ENCODE measurements at regions not wholly inside any gene's neighbourhood (a gene's known extent, or its start where the extent isn't known, plus 50 kb on each side); places are given as distances from the start of the nearest gene placed in this dataset.

DNA sequence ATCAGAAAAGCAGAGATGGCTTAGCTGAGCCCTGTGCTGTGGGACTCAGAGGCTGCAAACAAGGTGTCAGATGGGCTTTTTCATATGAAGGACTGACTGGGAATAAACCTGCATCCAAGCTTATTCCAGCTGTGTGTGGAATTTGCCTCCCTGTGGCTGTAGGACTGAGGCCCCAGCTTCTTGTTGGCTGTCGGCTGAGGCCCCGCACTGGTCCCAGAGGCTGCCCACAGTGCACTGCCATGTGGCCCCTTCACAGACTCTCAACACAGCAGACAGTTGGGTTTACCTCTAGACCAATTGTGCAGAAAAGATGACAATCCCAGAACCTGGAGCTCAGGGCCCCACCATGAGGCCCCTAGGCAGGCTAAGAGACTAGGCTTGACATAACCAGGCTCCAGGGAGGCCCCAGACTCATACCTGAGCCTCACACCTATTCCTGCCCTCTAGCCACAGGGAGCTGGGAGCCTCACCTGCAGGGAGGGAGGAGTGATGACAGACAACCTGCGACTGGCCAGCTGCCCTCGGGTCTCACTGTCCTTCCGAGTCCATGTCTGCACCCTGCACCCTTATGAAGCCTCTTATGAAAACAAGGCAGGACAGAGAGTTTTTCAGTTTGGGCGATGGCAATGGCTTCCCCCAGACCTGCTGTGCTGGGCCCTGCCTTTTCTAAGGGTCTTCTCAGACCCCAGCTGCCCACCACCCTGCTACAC, 615.5 kb downstream of the NPHP4 start:
- CTCF ChIA-PET: interaction anchor here (0.6 kb wide), 1 partner anchor 160 kb away, joined by 3 read pairs; no protein-coding TSS in a partner anchor
- POLR2A ChIA-PET: no interaction called here

DNA sequence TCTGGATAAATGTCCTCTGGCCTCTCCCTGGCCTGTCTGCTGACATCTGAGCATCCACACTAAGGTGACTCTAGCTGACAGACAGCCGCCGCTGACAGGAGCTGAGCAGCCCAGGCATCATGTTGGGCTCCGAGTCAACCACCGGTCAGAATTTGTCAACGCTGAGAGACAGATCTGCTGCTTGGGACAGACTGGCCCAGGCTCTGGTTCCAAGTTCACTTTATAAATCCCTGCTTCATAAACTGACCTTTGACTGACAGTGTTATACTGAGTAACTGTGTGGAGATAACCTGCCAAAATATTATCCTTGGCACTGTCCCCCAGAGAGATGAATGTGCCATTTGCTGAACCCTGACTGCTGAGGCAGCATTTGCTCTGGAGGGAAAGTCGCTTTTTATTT, 616.7 kb downstream of the NPHP4 start:
- POLR2A ChIA-PET: no interaction called here
- CTCF ChIA-PET: no interaction called here

DNA sequence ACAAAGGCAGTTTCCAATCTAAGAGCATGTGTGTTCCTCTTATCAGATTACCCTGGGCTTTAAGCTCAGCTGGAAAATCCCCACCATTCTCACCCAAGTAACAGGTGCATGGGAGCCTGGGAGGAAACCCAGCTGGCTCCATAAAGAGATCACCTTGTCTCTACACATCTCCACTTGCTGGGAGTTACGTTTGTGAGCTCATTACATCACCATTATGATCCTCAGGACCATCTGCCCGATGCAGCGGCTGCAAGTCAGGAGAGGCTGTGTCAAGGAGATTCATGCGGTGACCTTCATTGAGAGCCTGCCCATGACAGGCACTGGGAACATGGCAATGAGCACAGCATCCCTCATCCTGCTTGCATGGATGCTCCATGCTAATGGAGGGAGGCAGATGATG, 618.0 kb downstream of the NPHP4 start:
- POLR2A ChIA-PET: no interaction called here

DNA sequence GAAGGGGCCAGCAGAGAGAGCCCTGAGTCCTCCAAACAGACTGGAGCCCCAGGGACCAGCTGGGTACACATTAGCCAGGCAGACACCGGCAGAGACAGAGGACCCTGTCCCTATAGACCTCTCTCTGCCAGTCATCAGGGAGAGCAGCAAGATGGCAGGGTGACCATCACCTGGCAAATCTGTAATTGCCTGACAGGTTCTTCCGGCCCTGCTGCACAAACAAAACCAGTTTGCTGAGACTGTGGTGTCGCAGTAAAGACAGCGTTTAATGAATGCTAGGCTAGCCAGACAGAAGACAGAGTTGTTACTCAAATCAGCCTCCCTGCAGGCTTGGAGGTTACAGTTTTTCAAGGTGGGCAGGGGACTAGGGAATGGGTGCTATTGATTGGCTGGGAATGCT, 618.9 kb downstream of the NPHP4 start:
- POLR2A ChIA-PET: no interaction called here
- CTCF ChIA-PET: no interaction called here

More for the DNA sequence above, 618.0 kb downstream of the NPHP4 start:
- CTCF ChIA-PET: no interaction called here

DNA sequence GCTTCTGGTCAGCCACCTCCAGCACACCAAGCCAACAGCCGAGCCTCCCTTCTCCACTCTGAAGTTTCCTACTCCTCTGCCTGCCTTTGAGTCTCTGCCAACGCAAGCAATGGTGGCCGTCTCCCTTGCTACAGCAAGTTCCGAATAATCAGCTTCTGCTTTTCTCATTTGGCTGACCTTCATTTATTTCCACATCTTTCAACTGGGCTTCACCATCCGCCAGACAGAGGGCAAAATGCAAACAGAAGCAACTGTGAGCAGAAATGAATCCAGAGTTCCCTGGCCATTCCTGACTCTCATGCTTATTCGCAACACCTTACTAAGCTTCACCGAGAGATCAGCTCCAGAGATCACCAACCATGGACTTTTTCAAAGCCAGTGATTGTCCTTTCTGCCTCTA, 621.0 kb downstream of the NPHP4 start:
- POLR2A ChIA-PET: no interaction called here
- CTCF ChIA-PET: interaction anchor here (1.0 kb wide), 1 partner anchor 24 kb away, joined by 3 read pairs; no protein-coding TSS in a partner anchor

DNA sequence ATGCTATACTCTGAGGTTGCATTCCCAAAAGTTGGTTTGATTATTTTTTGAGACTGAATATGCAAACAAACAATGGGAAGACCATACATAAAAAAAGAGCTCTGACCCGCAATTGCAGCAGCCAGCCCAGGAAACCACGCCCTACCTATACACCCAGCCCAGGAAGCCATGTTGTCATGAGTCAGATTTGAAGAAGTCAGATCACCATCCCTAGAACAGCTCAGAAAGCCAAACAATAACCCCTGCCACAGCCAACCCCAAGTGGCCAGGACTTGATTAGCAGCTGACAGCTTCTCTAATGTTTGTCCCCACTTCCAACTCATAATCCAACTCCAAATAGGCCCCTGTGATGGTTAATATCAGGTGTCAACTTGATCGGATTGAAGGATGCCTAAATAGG, 621.9 kb downstream of the NPHP4 start:
- POLR2A ChIA-PET: no interaction called here
- CTCF ChIA-PET: interaction anchor here (1.0 kb wide), 1 partner anchor 23 kb away, joined by 3 read pairs; no protein-coding TSS in a partner anchor

DNA sequence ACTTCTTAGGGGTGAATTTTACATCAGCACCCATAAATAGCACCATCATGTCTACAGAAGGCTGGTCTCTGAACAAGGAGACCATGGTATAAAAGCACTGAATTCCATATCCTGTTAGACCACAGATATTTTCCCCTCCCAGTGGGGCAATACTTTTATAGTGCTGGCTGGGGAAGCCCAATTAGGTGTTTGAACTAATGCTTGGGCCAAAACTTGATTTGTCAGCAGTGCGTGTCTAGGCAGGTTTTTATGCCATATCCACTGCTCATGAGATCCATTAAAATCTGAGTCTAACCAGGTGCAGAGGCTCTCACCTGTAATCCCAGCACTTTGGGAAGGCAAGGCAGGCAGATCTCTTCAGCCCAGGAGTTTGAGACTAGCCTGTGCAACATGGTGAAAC, 623.0 kb downstream of the NPHP4 start:
- ChIA-PET CTCF (no interaction called here), POLR2A (no interaction called here)

DNA sequence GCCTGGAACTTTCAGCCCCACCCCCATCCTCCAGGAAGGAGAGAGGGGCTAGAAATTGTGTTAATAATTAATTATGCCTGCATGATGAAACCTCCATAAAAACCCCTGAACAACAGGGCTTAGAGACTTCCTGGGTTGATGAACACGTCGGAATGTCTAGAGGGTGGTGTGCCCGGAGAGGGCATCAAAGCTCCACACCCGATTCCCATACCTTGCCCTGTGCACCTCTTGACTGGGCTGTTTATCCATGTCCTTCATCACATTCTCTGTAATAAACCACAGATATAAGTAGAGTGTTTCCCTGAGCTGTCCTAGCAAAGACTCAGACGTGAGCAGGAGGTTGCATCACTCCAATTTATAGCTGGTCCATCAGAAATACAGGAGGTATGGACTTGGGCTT, 624.0 kb downstream of the NPHP4 start:
- CTCF ChIA-PET: no interaction called here
- POLR2A ChIA-PET: no interaction called here

DNA sequence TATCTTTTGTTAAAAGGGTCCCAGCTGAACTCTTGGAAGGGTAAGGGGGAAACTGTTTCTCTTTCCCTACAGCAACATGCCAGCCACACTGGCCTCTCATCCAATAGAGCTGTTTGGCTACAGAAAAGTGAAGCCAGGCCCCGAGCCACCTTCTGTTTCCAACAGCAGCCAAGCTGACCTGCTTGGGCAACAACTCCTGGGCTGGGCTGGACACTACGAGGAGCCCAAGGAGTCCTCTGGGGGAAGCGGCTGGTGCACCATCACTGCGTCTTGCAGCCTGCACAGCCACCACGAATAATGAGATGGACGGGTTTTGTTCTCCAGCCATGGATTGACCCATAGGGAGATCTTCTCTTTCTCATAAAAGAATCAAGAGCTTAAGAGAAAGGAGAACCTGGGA, 624.9 kb downstream of the NPHP4 start:
- CTCF ChIA-PET: no interaction called here

DNA sequence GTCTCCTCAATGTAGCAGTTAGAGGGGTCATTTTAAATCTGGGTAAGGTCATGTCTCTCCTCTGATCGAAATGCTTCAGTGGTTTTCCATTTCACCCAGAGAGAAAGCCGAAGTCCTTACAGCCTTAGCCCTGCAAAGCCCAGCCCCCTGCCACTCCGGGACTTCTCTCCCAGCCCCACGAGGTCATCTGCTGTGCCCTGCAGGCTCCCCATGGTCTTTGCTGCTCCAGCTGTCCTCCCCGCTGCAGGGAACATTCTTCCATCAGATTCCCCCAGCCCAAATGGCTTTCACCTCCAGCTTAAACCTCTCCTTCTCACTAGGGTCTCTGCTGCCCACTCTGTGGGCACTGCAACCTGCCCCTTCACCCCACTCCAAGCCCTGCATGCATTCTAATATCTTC, 626.5 kb downstream of the NPHP4 start:
- ChIA-PET POLR2A (no interaction called here), CTCF (no interaction called here)

More for the DNA sequence above, 624.9 kb downstream of the NPHP4 start:
- POLR2A ChIA-PET: no interaction called here

DNA sequence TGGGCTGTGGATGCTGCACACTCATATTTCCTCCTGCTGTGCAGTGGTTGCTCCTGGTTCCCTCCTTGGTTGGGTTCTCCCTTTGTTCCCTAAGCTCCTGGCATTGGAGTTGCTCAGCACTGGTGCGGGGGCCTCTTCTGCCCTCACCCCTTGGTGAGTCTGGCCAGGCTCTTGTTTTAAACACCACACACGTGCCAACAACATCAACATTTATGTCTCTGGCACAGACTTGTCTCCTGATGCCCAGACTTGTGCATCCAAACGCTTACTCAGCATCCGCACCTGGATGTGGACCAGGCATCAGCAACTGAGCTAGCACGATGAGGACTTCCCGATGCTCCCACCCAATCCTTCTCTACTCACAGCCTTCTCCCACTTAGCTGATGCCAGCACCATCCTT, 627.6 kb downstream of the NPHP4 start:
- CTCF ChIA-PET: no interaction called here
- POLR2A ChIA-PET: no interaction called here

DNA sequence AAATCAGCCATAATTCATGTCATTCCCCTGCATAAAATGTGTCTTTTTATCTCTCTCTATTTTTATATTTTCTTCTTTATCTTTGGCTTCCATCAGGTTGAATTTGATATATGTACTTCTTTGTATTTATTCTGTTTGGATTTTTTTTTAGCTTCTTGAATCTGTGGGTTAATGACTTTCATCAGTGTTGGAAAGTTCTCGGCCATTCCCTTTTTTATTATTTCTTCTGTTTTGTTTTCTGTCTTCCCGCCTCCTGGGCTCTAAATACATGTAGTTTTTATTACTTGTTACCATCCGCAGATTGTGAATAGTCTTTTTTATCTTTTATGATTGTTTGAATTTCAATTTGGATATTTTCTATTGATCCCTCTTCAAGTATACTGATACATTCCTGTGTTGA, 637.5 kb downstream of the NPHP4 start:
- CTCF ChIA-PET: no interaction called here

DNA sequence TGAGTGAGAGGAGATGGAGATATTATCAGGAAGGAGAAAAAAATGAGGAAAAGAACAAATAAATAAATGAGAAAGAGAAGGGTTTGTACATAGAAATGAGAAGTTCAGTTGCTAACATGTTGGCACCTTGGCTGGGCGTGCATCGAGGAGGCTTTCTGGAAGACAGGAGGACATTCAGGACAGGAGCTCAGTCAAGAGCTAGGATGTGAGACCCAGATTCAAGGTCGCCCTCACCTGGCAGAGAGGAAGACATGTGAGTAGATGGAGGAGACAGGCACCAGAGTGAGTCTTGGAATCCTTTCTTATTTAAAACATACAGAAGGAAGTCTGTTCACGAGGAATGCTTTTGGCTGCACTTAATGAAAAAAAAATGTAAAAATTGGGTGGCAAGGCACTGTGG, 640.9 kb downstream of the NPHP4 start:
- CTCF ChIA-PET: no interaction called here
- POLR2A ChIA-PET: no interaction called here

More for the DNA sequence above, 637.5 kb downstream of the NPHP4 start:
- POLR2A ChIA-PET: no interaction called here

DNA sequence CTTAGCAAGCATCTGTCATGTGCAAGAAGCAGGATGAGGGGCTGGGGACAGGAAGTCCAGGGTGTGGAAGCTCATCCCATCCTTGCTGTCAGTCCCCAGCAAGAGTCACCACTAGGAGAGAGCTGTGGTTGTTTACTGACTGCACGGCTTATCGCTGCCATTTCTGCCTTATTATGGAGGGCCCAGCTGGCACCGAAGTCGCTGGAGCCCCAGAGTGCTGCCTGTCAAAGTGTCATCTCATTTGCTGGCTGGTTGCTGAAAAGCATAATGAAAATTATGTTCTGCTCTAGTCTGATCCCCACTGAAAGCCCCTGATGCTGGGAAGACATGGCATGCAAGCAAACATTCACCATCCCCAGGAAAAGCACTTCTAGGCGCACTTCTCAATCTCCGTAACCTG, 642.7 kb downstream of the NPHP4 start:
- POLR2A ChIA-PET: no interaction called here
- CTCF ChIA-PET: no interaction called here

DNA sequence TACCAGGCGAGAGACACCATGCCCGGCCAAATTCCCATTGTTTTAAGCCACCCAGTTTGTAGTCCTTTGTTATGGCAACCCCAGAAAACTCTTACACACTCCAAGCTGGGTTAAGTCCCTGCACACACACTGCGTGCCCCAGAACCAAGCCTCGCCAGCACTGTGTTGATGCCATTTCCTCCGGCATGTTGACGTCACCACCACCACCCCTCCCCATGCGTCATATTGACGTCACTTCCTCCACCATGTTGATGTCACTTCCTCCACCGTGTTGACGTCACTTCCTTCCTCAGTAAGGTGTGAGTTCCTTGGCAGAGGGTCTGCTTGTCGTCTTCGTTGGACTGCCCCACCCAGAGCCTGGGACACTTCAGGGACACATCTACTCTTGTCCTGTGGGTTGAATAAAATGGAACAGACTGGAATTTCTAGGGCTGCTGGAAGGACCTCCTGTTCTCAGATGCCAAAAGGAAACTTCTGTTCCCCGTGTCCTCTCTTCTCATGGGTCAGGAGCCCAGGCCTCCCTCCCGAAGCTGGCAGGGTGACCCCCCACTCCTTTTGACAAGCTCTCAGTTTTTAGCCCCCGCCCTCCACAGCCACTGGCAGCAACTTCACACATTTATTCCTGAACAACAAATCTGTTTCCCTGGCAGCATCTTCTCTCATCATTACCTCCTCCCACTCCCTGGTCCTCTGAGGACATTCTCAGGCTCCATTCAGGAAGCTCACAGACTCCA, 643.3 kb downstream of the NPHP4 start:
- CTCF ChIA-PET: no interaction called here
- POLR2A ChIA-PET: no interaction called here

DNA sequence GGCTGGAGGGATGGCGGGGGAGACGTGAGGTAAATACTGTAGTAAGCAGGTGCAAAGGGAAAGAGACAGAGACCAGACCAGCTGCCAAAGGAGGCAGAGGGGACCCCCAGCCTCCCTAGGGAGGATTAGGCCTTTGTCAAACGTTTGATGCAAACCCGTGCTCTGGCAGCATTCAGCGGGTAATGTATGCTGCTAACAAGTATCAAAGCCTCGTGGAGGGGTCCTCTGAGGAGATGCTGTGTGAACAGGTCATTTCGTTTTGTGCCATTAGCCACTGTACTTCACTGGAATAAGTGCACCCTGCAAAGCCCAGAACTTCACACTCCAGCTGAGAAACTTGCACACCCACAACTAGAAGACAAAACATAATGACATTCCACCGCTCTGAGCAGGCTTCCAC, 644.5 kb downstream of the NPHP4 start:
- POLR2A ChIA-PET: no interaction called here
- CTCF ChIA-PET: interaction anchor here (0.9 kb wide), 1 partner anchor 23 kb away, joined by 3 read pairs; no protein-coding TSS in a partner anchor

DNA sequence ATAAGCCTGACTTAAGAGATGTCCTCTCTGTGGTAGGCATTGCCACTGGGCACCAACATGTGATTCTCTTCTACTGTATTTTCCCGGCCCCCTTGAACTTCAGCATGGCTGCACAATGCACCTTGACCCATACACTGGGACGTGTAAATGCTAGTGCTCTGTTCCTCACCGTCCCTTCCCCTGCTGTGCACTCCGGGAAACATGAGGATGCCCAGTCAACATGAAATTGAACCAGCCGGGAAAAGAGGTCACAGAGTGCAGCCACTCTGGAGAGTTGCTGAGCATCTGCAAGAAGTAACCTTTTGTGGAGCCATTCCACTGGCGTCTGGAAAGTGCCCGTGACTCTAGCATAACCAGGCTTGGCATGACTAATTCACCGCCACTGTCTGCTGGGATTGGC, 646.7 kb downstream of the NPHP4 start:
- ChIA-PET POLR2A (no interaction called here), CTCF (no interaction called here)

DNA sequence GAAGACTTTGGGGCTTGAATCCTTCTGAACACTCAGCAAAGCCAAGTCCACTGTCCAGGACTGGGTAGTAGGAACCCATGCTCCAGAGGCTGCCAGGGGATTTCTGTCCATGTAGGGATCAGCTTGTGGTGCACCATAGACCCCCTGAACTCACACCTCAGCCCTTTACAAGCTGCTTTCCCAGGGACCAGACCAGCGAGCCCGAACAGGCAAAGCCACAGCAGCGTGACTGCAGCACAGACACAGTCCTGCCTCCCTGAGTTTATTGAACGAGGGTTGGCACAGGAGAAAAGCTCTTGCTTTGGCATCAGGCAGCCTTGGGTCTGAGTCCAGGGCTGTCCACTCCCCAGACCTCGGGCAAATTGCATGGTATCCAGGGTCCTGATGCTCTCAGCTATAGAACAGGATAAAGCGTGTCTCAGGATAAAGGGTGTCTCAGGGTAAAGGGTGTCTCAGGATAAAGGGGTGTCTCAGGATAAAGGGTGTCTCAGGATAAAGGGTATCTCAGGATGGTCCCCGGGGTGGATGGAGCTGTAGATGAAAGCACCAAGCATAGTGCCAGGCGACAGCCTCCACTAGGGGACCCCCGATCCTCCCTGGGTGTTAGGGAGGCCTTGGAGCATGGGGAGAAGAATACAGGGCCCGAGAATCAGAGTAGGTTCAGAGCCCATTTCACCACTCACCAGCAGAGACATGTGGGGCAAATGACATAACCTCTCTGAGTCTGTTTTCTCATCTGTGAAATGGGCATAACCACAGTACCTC, 648.8 kb downstream of the NPHP4 start:
- ChIA-PET CTCF (no interaction called here), POLR2A (no interaction called here)

DNA sequence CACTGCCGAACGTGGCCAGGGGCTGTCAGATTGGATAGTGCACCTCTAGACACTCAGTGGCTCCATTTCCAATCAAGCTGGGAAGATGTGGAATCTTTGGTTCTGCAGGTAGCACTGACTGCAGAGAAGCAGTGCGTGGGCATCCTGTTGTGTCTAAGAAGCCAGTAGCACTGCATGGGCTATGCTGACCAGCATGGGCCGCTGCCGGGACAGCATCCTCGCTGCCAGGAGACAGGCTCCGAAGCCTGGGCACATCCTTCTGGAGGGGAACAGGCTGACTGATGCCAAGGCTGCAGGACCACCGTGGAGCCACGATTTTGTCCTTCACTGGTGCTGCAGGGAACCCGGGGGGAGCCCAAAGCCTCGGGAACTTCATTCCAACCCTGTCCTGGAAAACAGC, 649.4 kb downstream of the NPHP4 start:
- POLR2A ChIA-PET: no interaction called here
- CTCF ChIA-PET: interaction anchor here (1.2 kb wide), 1 partner anchor 46 kb away, joined by 3 read pairs; no protein-coding TSS in a partner anchor

DNA sequence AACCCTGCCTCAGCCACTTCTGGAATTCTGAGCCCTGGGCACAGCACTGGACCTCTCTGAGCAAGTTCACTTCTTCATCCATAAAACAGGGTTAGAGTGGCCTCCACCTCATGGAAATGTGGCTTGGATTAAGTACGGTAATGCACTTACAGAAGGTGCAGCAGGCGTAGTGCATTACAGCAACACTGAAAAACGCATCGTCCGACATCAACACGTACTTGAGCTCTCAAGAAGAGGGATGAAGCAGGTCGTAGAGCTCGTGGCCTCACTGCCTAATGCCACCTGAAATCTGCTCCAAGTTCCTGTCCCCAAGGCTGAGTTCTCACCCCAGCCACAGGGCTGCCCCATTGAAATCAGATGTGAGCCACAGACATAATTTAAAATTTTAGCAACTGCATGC, 650.1 kb downstream of the NPHP4 start:
- ChIA-PET CTCF (interaction anchor here (1.2 kb wide), 1 partner anchor 47 kb away, joined by 3 read pairs; no protein-coding TSS in a partner anchor), POLR2A (no interaction called here)

DNA sequence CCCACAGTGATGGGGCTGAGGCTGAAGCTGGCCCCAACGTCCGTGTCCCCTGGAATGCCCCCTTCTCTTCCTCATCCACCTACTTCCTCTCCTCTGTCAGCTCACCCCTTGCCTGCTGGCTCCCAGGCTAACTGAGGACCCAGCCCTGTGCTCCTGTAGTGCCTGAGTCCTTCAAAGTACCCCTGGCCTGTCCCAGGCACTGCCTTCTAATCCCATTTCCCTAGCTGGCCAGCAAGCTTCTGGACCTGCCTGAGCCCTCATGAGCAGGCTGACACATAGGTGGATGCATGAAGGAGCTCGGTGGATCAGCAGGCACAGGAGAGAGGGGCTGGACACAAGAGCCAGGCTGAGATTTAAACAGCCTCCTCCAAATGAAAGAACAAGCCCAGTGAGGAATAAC, 650.8 kb downstream of the NPHP4 start:
- ChIA-PET POLR2A (no interaction called here), CTCF (interaction anchor here (1.2 kb wide), 1 partner anchor 48 kb away, joined by 3 read pairs; no protein-coding TSS in a partner anchor)

All from activated CD8-positive, alpha-beta memory T cell treated with anti-CD3 and anti-CD28 coated beads for 36 hours (primary cell).